ENCODE measurements at regions not wholly inside any gene's neighbourhood (a gene's known extent, or its start where the extent isn't known, plus 50 kb on each side); places are given as distances from the start of the nearest gene placed in this dataset.

DNA sequence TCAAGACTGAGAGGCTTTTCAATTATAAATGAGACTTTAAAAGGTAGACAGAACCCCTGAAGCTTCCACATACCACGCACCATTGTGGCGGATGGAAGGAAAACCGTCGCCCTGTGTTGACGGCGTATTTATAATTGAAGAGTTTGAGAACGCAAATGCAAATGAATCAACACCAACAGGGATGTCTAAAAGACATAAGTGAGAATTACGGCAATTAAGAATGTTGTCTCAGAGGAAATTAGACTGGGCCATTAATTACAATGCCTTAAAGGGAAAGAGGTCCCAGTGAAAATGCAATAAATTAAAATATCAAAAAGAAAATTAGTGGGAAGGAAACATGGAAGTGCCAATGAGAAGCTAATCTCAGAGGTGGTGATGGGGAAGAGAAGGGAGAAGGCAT, 148.5 kb upstream of the XYLT1 start:
- TF ChIP-seq EP300 (IDR thresholded peaks at IDR 0.05), result no peak
- TF ChIP-seq, protein P1, sequence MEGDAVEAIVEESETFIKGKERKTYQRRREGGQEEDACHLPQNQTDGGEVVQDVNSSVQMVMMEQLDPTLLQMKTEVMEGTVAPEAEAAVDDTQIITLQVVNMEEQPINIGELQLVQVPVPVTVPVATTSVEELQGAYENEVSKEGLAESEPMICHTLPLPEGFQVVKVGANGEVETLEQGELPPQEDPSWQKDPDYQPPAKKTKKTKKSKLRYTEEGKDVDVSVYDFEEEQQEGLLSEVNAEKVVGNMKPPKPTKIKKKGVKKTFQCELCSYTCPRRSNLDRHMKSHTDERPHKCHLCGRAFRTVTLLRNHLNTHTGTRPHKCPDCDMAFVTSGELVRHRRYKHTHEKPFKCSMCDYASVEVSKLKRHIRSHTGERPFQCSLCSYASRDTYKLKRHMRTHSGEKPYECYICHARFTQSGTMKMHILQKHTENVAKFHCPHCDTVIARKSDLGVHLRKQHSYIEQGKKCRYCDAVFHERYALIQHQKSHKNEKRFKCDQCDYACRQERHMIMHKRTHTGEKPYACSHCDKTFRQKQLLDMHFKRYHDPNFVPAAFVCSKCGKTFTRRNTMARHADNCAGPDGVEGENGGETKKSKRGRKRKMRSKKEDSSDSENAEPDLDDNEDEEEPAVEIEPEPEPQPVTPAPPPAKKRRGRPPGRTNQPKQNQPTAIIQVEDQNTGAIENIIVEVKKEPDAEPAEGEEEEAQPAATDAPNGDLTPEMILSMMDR (IDR thresholded peaks at IDR 0.05), result no peak
- no peak for TF ChIP-seq POLR2A (IDR thresholded peaks at IDR 0.05)

Measured in ovary (tissue), 3 donors.